ENCODE measurements at regions not wholly inside any gene's neighbourhood (a gene's known extent, or its start where the extent isn't known, plus 50 kb on each side); places are given as distances from the start of the nearest gene placed in this dataset.

DNA sequence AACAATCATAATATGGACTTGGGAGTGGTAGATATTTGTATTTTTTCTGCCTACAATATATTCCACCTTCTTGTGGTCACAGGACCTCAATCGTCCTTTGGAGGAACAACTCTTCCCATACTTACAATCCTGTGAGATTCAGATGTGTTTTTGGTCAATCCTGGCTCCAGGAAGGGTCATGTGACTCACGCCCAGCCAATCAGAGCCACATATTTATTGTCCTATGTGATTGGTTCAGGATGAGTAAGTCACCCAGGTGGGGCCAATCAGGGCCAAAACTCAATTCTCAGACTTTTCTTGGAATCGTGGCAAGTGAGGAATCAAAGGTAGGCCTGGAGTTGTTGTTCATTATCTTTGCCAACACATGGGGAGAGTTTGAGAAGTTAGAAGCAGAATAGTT is 264.9 kb downstream of the SUDS3 start:
- TF ChIP-seq EZH2 (IDR thresholded peaks at IDR 0.05; ENCODE audit: low read length, missing control alignments) (no peak), CTCF (conservative IDR thresholded peaks at IDR 0.05 in 1 of 2, IDR thresholded peaks at IDR 0.05 in 1 of 2; ENCODE audit: low read depth in 1 of 2, low read length in 2 of 2) (no peak)
